A549 (cell line): ENCODE measurements at regions not wholly inside any gene's neighbourhood (a gene's known extent, or its start where the extent isn't known, plus 50 kb on each side); places are given as distances from the start of the nearest gene placed in this dataset.

Source experiments
- CEBPB ChIP-seq, 2 experiments: fragments of >200 bp in 1 of 2; sonication (Bioruptor Twin) in 1 of 2; formaldehyde crosslinking in 1 of 2; IDR thresholded peaks; 2 replicates each; pipeline ENCODE4 v1.6.1; 2012 to 2016
- CHD2 ChIP-seq: fragments of 150-350 bp; IDR thresholded peaks from 2 replicates; pipeline ENCODE4 v1.6.1; 2014; ENCODE audit warnings: low read length; ENCODE audit not compliant: partially characterized antibody
- NPAS2 ChIP-seq: fragments of 250-450 bp; sonication (Bioruptor Pico); IDR thresholded peaks from 2 replicates; pipeline ENCODE4 v1.8.0; 2022; ENCODE audit warnings: mild to moderate bottlenecking, moderate library complexity, borderline replicate concordance
- POLR2A ChIP-seq: IDR thresholded peaks from 2 replicates; pipeline ENCODE4 v1.6.1; 2012; ENCODE audit warnings: mild to moderate bottlenecking, low read length
- SREBF2 ChIP-seq: fragments of 450-650 bp; IDR thresholded peaks from 2 replicates; pipeline ENCODE4 v1.6.1; 2014; ENCODE audit warnings: mild to moderate bottlenecking, moderate library complexity
- TF ChIP-seq, protein P1 (sequence below): fragments of >200 bp; sonication (Bioruptor Twin); formaldehyde crosslinking; IDR thresholded peaks from 3 replicates; pipeline ENCODE4 v1.5.1; 2016
- TF ChIP-seq, protein P2 (sequence below): IDR thresholded peaks from 2 replicates; pipeline ENCODE4 v1.6.1; 2012

DNA sequence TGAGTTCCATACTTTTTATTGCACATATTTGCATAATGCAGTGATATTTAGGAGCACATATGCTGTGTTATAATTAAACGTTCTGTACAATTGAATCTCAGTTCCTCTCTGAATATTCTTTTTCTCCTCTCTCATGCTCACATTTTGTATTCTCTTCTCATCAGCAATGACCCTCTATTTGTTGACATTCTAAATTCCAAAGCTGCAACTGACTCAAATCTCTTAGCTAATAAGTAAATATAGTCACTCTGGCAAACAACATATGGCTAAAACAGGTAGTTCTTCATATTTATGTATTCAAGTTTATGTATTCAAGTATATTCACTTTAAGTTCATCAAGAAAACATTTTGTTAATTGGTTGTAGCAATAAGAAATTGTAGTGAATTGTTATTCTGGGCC is 907.4 kb upstream of the VRK2 start:
- TF ChIP-seq, protein P1, sequence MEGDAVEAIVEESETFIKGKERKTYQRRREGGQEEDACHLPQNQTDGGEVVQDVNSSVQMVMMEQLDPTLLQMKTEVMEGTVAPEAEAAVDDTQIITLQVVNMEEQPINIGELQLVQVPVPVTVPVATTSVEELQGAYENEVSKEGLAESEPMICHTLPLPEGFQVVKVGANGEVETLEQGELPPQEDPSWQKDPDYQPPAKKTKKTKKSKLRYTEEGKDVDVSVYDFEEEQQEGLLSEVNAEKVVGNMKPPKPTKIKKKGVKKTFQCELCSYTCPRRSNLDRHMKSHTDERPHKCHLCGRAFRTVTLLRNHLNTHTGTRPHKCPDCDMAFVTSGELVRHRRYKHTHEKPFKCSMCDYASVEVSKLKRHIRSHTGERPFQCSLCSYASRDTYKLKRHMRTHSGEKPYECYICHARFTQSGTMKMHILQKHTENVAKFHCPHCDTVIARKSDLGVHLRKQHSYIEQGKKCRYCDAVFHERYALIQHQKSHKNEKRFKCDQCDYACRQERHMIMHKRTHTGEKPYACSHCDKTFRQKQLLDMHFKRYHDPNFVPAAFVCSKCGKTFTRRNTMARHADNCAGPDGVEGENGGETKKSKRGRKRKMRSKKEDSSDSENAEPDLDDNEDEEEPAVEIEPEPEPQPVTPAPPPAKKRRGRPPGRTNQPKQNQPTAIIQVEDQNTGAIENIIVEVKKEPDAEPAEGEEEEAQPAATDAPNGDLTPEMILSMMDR: no peak
- TF ChIP-seq, protein P2, sequence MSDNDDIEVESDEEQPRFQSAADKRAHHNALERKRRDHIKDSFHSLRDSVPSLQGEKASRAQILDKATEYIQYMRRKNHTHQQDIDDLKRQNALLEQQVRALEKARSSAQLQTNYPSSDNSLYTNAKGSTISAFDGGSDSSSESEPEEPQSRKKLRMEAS: no peak
- TF ChIP-seq POLR2A: no peak
- TF ChIP-seq SREBF2: no peak
- TF ChIP-seq CHD2: no peak
- TF ChIP-seq CEBPB (IDR thresholded peaks at IDR 0.05): no peak
- TF ChIP-seq NPAS2 (CRISPR knock-in tag): no peak
